H1 (cell line): ENCODE measurements at regions not wholly inside any gene's neighbourhood (a gene's known extent, or its start where the extent isn't known, plus 50 kb on each side); places are given as distances from the start of the nearest gene placed in this dataset.

ENCODE experiments used
- BRCA1 ChIP-seq: IDR thresholded peaks from 2 replicates; pipeline ENCODE4 v1.6.1; 2012; ENCODE audit warnings: low read depth, low read length, improper control_type of control experiment
- JUN ChIP-seq: IDR thresholded peaks from 2 replicates; pipeline ENCODE4 v1.6.1; 2011; ENCODE audit warnings: low read depth, mild to moderate bottlenecking, improper control_type of control experiment, low read length

- TF ChIP-seq BRCA1 (no peak), JUN (no peak)
Observed at GRCh38 chr7:156143158-156143557, 330.9 kb upstream of the SHH start (continued).
